PC-9 (cell line): ENCODE measurements at regions not wholly inside any gene's neighbourhood (a gene's known extent, or its start where the extent isn't known, plus 50 kb on each side); places are given as distances from the start of the nearest gene placed in this dataset.

Source experiments
- EZH2 ChIP-seq: fragments of 200-600 bp; sonication (generic); IDR thresholded peaks from 2 replicates; pipeline ENCODE4 v1.8.0; 2017; ENCODE audit warnings: antibody characterized with exemption, low read depth
- TF ChIP-seq, protein P1 (sequence below): fragments of 200-600 bp; sonication (generic); conservative IDR thresholded peaks from 2 replicates; pipeline ENCODE4 v1.6.1; 2017; ENCODE audit warnings: mixed run types, antibody characterized with exemption, mild to moderate bottlenecking, moderate library complexity

GRCh38 chr2:106339609-106340008 is 128.6 kb downstream of the RGPD3 start:
- TF ChIP-seq, protein P1, sequence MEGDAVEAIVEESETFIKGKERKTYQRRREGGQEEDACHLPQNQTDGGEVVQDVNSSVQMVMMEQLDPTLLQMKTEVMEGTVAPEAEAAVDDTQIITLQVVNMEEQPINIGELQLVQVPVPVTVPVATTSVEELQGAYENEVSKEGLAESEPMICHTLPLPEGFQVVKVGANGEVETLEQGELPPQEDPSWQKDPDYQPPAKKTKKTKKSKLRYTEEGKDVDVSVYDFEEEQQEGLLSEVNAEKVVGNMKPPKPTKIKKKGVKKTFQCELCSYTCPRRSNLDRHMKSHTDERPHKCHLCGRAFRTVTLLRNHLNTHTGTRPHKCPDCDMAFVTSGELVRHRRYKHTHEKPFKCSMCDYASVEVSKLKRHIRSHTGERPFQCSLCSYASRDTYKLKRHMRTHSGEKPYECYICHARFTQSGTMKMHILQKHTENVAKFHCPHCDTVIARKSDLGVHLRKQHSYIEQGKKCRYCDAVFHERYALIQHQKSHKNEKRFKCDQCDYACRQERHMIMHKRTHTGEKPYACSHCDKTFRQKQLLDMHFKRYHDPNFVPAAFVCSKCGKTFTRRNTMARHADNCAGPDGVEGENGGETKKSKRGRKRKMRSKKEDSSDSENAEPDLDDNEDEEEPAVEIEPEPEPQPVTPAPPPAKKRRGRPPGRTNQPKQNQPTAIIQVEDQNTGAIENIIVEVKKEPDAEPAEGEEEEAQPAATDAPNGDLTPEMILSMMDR: no peak
- TF ChIP-seq EZH2: no peak
